Neural cell (in vitro differentiated cells): ENCODE measurements at regions not wholly inside any gene's neighbourhood (a gene's known extent, or its start where the extent isn't known, plus 50 kb on each side); places are given as distances from the start of the nearest gene placed in this dataset.

Experiments used
- EP300 ChIP-seq: fragments of 450-650 bp; conservative IDR thresholded peaks from 2 replicates; pipeline ENCODE4 v1.6.1; 2014; ENCODE audit warnings: antibody characterized with exemption, mild to moderate bottlenecking, moderate library complexity; ENCODE audit not compliant: poor library complexity, severe bottlenecking
- EZH2 ChIP-seq: fragments of 200-600, 300-800 bp; shearing (Covaris generic), sonication (generic); IDR thresholded peaks from 2 replicates; pipeline ENCODE4 v1.6.1; 2014; ENCODE audit warnings: antibody characterized with exemption, low read length, borderline replicate concordance, mild to moderate bottlenecking; ENCODE audit not compliant: insufficient read depth, poor library complexity, severe bottlenecking
- MXI1 ChIP-seq: fragments of 450-650 bp; conservative IDR thresholded peaks from 2 replicates; pipeline ENCODE4 v1.6.1; 2014; ENCODE audit warnings: antibody characterized with exemption, mild to moderate bottlenecking; ENCODE audit not compliant: poor library complexity, severe bottlenecking
- POLR2AphosphoS5 ChIP-seq: IDR thresholded peaks from 2 replicates; pipeline ENCODE4 v1.6.1; 2012
- RAD21 ChIP-seq: fragments of 450-650 bp; conservative IDR thresholded peaks from 2 replicates; pipeline ENCODE4 v1.6.1; 2014; ENCODE audit warnings: antibody characterized with exemption, mild to moderate bottlenecking, moderate library complexity
- TAF1 ChIP-seq: IDR thresholded peaks from 2 replicates; pipeline ENCODE4 v1.6.1; 2012; ENCODE audit warnings: low read depth
- TF ChIP-seq, protein P1 (sequence below): fragments of 450-650 bp; IDR thresholded peaks from 2 replicates; pipeline ENCODE4 v1.5.1; 2014; ENCODE audit warnings: antibody characterized with exemption, mild to moderate bottlenecking, moderate library complexity; ENCODE audit not compliant: poor library complexity, severe bottlenecking
- TF ChIP-seq, protein P2 (sequence below): IDR thresholded peaks from 2 replicates; pipeline ENCODE4 v1.6.1; 2012; ENCODE audit warnings: borderline replicate concordance

DNA sequence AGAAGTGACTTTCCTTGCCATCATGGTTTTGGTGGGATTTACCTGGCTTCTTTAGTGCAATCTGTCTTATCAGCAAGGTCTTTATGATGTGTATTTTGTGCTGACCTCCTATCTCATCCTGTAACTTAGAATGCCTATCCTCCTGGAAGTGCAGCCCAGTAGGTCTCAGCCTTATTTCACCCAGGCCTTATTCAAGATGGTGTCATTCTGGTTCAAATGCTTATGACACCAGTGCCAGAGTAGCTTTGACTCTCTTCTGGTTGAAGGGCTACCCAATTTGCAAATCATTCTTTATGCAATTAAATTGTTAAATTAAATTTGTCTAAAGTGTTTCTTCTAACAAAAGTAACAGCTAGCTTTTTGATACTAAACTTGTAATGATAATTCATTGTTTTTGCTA lies 58.8 kb upstream of the PRDM9 start:
- TF ChIP-seq, protein P1, sequence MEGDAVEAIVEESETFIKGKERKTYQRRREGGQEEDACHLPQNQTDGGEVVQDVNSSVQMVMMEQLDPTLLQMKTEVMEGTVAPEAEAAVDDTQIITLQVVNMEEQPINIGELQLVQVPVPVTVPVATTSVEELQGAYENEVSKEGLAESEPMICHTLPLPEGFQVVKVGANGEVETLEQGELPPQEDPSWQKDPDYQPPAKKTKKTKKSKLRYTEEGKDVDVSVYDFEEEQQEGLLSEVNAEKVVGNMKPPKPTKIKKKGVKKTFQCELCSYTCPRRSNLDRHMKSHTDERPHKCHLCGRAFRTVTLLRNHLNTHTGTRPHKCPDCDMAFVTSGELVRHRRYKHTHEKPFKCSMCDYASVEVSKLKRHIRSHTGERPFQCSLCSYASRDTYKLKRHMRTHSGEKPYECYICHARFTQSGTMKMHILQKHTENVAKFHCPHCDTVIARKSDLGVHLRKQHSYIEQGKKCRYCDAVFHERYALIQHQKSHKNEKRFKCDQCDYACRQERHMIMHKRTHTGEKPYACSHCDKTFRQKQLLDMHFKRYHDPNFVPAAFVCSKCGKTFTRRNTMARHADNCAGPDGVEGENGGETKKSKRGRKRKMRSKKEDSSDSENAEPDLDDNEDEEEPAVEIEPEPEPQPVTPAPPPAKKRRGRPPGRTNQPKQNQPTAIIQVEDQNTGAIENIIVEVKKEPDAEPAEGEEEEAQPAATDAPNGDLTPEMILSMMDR = no peak
- TF ChIP-seq RAD21 (no peak), EZH2 (no peak), POLR2AphosphoS5 (no peak), MXI1 (no peak), EP300 (no peak), TAF1 (no peak)
- TF ChIP-seq, protein P2, sequence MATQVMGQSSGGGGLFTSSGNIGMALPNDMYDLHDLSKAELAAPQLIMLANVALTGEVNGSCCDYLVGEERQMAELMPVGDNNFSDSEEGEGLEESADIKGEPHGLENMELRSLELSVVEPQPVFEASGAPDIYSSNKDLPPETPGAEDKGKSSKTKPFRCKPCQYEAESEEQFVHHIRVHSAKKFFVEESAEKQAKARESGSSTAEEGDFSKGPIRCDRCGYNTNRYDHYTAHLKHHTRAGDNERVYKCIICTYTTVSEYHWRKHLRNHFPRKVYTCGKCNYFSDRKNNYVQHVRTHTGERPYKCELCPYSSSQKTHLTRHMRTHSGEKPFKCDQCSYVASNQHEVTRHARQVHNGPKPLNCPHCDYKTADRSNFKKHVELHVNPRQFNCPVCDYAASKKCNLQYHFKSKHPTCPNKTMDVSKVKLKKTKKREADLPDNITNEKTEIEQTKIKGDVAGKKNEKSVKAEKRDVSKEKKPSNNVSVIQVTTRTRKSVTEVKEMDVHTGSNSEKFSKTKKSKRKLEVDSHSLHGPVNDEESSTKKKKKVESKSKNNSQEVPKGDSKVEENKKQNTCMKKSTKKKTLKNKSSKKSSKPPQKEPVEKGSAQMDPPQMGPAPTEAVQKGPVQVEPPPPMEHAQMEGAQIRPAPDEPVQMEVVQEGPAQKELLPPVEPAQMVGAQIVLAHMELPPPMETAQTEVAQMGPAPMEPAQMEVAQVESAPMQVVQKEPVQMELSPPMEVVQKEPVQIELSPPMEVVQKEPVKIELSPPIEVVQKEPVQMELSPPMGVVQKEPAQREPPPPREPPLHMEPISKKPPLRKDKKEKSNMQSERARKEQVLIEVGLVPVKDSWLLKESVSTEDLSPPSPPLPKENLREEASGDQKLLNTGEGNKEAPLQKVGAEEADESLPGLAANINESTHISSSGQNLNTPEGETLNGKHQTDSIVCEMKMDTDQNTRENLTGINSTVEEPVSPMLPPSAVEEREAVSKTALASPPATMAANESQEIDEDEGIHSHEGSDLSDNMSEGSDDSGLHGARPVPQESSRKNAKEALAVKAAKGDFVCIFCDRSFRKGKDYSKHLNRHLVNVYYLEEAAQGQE = no peak
